CD4-positive, alpha-beta T cell treated with Interleukin-15 for 1 hour (primary cell): ENCODE measurements at regions not wholly inside any gene's neighbourhood (a gene's known extent, or its start where the extent isn't known, plus 50 kb on each side); places are given as distances from the start of the nearest gene placed in this dataset.

ENCODE experiments used
- DNase-seq: peaks from one replicate; pipeline ENCODE4 v3.0.0-alpha.2; 2020

GRCh38 chr16:73385696-73386095, 337.8 kb upstream of the ZFHX3 start:
- DNase-seq, result no peak

- DNase-seq, result no peak
Measured at GRCh38 chr16:73384506-73385089, 336.7 kb upstream of the ZFHX3 start.

GRCh38 chr16:73383988-73384365, 336.0 kb upstream of the ZFHX3 start:
- no peak for DNase-seq

GRCh38 chr16:73383195-73383987, 335.5 kb upstream of the ZFHX3 start:
- no peak for DNase-seq

GRCh38 chr16:73378471-73378870, 330.5 kb upstream of the ZFHX3 start:
- no peak for DNase-seq

GRCh38 chr16:73371584-73372319, 323.8 kb upstream of the ZFHX3 start:
- no peak for DNase-seq

- no peak for DNase-seq
Measured at GRCh38 chr16:73369851-73370250, 321.9 kb upstream of the ZFHX3 start.

- DNase-seq, result no peak
Measured at GRCh38 chr16:73368715-73369114, 320.8 kb upstream of the ZFHX3 start.

- DNase-seq, result no peak
Measured at GRCh38 chr16:73365016-73365551, 317.2 kb upstream of the ZFHX3 start.

- DNase-seq, result no peak
Measured at GRCh38 chr16:73364413-73364812, 316.5 kb upstream of the ZFHX3 start.

GRCh38 chr16:73361061-73361460, 313.1 kb upstream of the ZFHX3 start:
- DNase-seq, result no peak

- no peak for DNase-seq
Measured at GRCh38 chr16:73356401-73357079, 308.6 kb upstream of the ZFHX3 start.

- DNase-seq, result no peak
Measured at GRCh38 chr16:73355981-73356380, 308.1 kb upstream of the ZFHX3 start.

GRCh38 chr16:73354434-73354833, 306.5 kb upstream of the ZFHX3 start:
- no peak for DNase-seq

GRCh38 chr16:73350707-73351452, 303.0 kb upstream of the ZFHX3 start:
- DNase-seq, result no peak

- DNase-seq, result no peak
Measured at GRCh38 chr16:73347500-73348375, 299.8 kb upstream of the ZFHX3 start.

GRCh38 chr16:73339821-73340220, 291.9 kb upstream of the ZFHX3 start:
- no peak for DNase-seq

- DNase-seq, result no peak
Measured at GRCh38 chr16:73337373-73338296, 289.7 kb upstream of the ZFHX3 start.

GRCh38 chr16:73329358-73330286, 281.7 kb upstream of the ZFHX3 start:
- DNase-seq, result no peak
